ENCODE measurements at regions not wholly inside any gene's neighbourhood (a gene's known extent, or its start where the extent isn't known, plus 50 kb on each side); places are given as distances from the start of the nearest gene placed in this dataset.

GRCh38 chr2:71832388-71832787 lies 315.3 kb downstream of the CYP26B1 start:
- DNase-seq (ENCODE audit: low read depth in 1 of 2, low spot score in 1 of 2) = no peak
- Histone ChIP-seq H3K27me3 (ENCODE audit: insufficient read depth, poor library complexity, severe bottlenecking) (no peaks in the 10 kb centered on the region), H3K27ac (replicated peaks) (no peak overlapping the region), H3K4me3 (replicated peaks; ENCODE audit: insufficient read depth, low read length) (no peak overlapping the region)
- no peak for TF ChIP-seq GABPA (IDR thresholded peaks at IDR 0.05; ENCODE audit: low read depth)
- TF ChIP-seq CTCF (IDR thresholded peaks at IDR 0.05; ENCODE audit: insufficient read depth, low read length) = no peak
- no peak for TF ChIP-seq REST (IDR thresholded peaks at IDR 0.05; ENCODE audit: insufficient replicate concordance, low read depth)
- TF ChIP-seq POLR2AphosphoS5 (IDR thresholded peaks at IDR 0.05; ENCODE audit: low read depth) = no peak
- no peak for TF ChIP-seq SPI1 (IDR thresholded peaks at IDR 0.05; ENCODE audit: borderline replicate concordance, low read depth)

GRCh38 chr2:71831193-71831577 lies 316.5 kb downstream of the CYP26B1 start:
- Histone ChIP-seq H3K27me3 (ENCODE audit: insufficient read depth, poor library complexity, severe bottlenecking) (no peaks in the 10 kb centered on the region), H3K4me3 (replicated peaks; ENCODE audit: insufficient read depth, low read length) (no peak overlapping the region), H3K27ac (replicated peaks) (no peak overlapping the region)
- DNase-seq (ENCODE audit: low read depth in 1 of 2, low spot score in 1 of 2) = no peak
- TF ChIP-seq SPI1 (IDR thresholded peaks at IDR 0.05; ENCODE audit: borderline replicate concordance, low read depth) (no peak), GABPA (IDR thresholded peaks at IDR 0.05; ENCODE audit: low read depth) (no peak), REST (IDR thresholded peaks at IDR 0.05; ENCODE audit: insufficient replicate concordance, low read depth) (no peak), CTCF (IDR thresholded peaks at IDR 0.05; ENCODE audit: insufficient read depth, low read length) (no peak), POLR2AphosphoS5 (IDR thresholded peaks at IDR 0.05; ENCODE audit: low read depth) (no peak)

- TF ChIP-seq GABPA (IDR thresholded peaks at IDR 0.05; ENCODE audit: low read depth) (no peak), SPI1 (IDR thresholded peaks at IDR 0.05; ENCODE audit: borderline replicate concordance, low read depth) (no peak), CTCF (IDR thresholded peaks at IDR 0.05; ENCODE audit: insufficient read depth, low read length) (no peak), POLR2AphosphoS5 (IDR thresholded peaks at IDR 0.05; ENCODE audit: low read depth) (no peak), REST (IDR thresholded peaks at IDR 0.05; ENCODE audit: insufficient replicate concordance, low read depth) (no peak)
- H3K27ac ChIP-seq (replicated peaks) = no peak overlapping the region
- DNase-seq (ENCODE audit: low read depth in 1 of 2, low spot score in 1 of 2) = no peak
- no peak overlapping the region for H3K4me3 ChIP-seq (replicated peaks; ENCODE audit: insufficient read depth, low read length)
- no peaks in the 10 kb centered on the region for H3K27me3 ChIP-seq (ENCODE audit: insufficient read depth, poor library complexity, severe bottlenecking)
Measured at GRCh38 chr2:71830497-71831192, 317.0 kb downstream of the CYP26B1 start.

Data from HL-60 (cell line).